ENCODE measurements at regions not wholly inside any gene's neighbourhood (a gene's known extent, or its start where the extent isn't known, plus 50 kb on each side); places are given as distances from the start of the nearest gene placed in this dataset.
"Not testable (repeated sequence)": the region's sequence is repeated elsewhere in the genome, so short reads cannot be mapped to it uniquely, and the experiment has no call there.

DNA sequence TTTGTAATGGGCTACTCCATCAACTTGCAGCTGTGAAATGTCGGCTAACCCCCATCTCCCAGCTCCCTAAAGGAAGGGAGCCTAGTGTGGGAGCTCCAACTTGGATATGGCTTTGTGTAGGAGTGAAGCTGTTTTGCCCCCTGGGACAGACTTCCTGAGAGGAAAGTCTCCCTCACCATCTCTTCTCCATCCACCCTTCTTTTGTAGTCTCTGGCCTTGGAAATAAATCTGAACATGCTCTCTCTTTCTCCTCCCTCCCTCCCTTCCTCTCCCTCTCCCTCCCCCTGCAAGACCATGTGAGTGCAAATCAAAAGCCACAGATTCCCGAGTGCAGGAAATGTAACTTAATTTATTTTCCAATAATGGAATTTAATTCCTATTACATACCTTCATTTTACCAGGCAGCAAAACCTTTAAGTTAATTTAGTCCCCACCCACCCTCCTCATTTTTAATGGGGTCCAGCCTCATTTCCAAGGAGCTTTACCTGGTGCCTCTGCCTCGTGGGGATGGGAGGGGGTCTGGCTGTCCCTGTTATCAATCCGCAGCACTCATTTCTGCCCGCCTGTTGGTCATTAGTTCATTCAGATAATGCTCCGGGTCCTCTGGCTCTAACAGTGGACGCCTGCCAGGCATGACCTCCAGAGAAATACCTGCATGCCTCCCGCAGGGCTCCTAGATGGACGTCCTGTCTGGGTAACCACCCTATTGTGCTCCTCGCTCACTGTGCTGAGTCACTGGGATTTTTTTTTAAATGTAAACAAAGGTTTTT, 122.9 kb upstream of the TAF11L2 start:
- DNase-seq (no peak), ATAC-seq (ENCODE audit: low read depth) (no peak)
- Histone ChIP-seq H3K9me3 (ENCODE audit: control extremely low read depth in 1 of 3, control insufficient read depth in 2 of 3, insufficient read depth in 1 of 3, low read length in 2 of 3) (no peaks in the 10 kb centered on the region), H3K79me2 (ENCODE audit: control insufficient read depth, insufficient read depth, low read length) (no peaks in the 10 kb centered on the region), H4K20me1 (ENCODE audit: control insufficient read depth, insufficient read depth, low read length, poor library complexity, severe bottlenecking) (no peaks in the 10 kb centered on the region), H3K36me3 (replicated peaks in 1 of 2; ENCODE audit: control extremely low read depth in 1 of 2, control insufficient read depth in 1 of 2, extremely low read depth in 1 of 2, insufficient read depth in 2 of 2, low read length in 1 of 2) (no peaks in the 10 kb centered on the region), H3K27me3 (replicated peaks in 1 of 4; ENCODE audit: control extremely low read depth in 1 of 4, control insufficient read depth in 3 of 4, insufficient read depth in 4 of 4, low read length in 3 of 4) (no peaks in the 10 kb centered on the region), H3K4me3 (ENCODE audit: control extremely low read depth in 1 of 5, extremely low read depth in 1 of 5, insufficient read depth in 1 of 5, low read depth in 2 of 5, low read length in 4 of 5) (no peak overlapping the region), H3K27ac (ENCODE audit: low read length in 2 of 2) (no peak overlapping the region), H3K4me2 (replicated peaks; ENCODE audit: low read depth, low read length, poor library complexity, severe bottlenecking) (no peak overlapping the region), H3K9ac (ENCODE audit: low read length) (no peak overlapping the region), H3K4me1 (ENCODE audit: control insufficient read depth in 2 of 2, insufficient read depth in 2 of 2, low read length in 2 of 2) (peaks cover 5 to 11% of the 10 kb centered on the region in 2 donors), H2AFZ (ENCODE audit: insufficient read depth, low read depth, low read length, poor library complexity, severe bottlenecking) (no peak overlapping the region)
- Mint-ChIP-seq H3K27ac (no peak overlapping the region), H3K27me3 (no peaks in the 10 kb centered on the region), H3K4me1 (peaks cover 11% of the 10 kb centered on the region), H3K9me3 (ENCODE audit: insufficient read depth) (no peaks in the 10 kb centered on the region), H3K4me3 (no peak overlapping the region)
- ChIA-PET CTCF (no interaction called here), POLR2A (no interaction called here)
- TF ChIP-seq, protein P1, sequence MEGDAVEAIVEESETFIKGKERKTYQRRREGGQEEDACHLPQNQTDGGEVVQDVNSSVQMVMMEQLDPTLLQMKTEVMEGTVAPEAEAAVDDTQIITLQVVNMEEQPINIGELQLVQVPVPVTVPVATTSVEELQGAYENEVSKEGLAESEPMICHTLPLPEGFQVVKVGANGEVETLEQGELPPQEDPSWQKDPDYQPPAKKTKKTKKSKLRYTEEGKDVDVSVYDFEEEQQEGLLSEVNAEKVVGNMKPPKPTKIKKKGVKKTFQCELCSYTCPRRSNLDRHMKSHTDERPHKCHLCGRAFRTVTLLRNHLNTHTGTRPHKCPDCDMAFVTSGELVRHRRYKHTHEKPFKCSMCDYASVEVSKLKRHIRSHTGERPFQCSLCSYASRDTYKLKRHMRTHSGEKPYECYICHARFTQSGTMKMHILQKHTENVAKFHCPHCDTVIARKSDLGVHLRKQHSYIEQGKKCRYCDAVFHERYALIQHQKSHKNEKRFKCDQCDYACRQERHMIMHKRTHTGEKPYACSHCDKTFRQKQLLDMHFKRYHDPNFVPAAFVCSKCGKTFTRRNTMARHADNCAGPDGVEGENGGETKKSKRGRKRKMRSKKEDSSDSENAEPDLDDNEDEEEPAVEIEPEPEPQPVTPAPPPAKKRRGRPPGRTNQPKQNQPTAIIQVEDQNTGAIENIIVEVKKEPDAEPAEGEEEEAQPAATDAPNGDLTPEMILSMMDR (IDR thresholded peaks at IDR 0.05), result no peak
- TF ChIP-seq EZH2 (IDR thresholded peaks at IDR 0.05; ENCODE audit: borderline replicate concordance, insufficient read depth, low read depth, low read length, poor library complexity, severe bottlenecking), result no peak
- WGBS (ENCODE audit: insufficient coverage), result 95% methylated on average over 6 of the region's 10 CpGs
- intact Hi-C loops (cut with micrococcal nuclease), result no loop called here

DNA sequence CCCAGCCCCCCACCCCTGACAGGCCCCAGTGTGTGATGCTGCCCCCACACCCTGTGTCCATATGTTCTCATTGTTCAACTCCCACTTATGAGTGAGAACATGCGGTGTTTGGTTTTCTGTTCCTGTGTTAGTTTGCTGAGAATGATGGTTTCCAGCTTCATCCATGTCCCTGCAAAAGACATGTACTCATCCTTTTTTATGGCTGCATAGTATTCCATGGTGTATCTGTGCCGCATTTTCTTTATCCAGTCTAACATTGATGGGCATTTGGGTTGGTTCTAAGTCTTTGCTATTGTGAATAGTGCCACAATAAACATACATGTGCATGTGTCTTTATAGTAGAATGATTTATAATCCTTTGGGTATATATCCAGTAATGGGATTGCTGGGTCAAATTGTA, 122.1 kb upstream of the TAF11L2 start:
- CTCF ChIA-PET; H3K27me3 Mint-ChIP-seq; H3K9ac ChIP-seq (ENCODE audit: low read length); H3K4me3 Mint-ChIP-seq; H3K4me3 ChIP-seq (ENCODE audit: control extremely low read depth in 1 of 5, extremely low read depth in 1 of 5, insufficient read depth in 1 of 5, low read depth in 2 of 5, low read length in 4 of 5); intact Hi-C loops (cut with micrococcal nuclease); H3K79me2 ChIP-seq (ENCODE audit: control insufficient read depth, insufficient read depth, low read length); H3K9me3 Mint-ChIP-seq (ENCODE audit: insufficient read depth); H4K20me1 ChIP-seq (ENCODE audit: control insufficient read depth, insufficient read depth, low read length, poor library complexity, severe bottlenecking); H3K27me3 ChIP-seq (replicated peaks in 1 of 4; ENCODE audit: control extremely low read depth in 1 of 4, control insufficient read depth in 3 of 4, insufficient read depth in 4 of 4, low read length in 3 of 4); H3K9me3 ChIP-seq (ENCODE audit: control extremely low read depth in 1 of 3, control insufficient read depth in 2 of 3, insufficient read depth in 1 of 3, low read length in 2 of 3); H3K27ac ChIP-seq (ENCODE audit: low read length in 2 of 2); H2AFZ ChIP-seq (ENCODE audit: insufficient read depth, low read depth, low read length, poor library complexity, severe bottlenecking); DNase-seq; ATAC-seq (ENCODE audit: low read depth); H3K36me3 ChIP-seq (replicated peaks in 1 of 2; ENCODE audit: control extremely low read depth in 1 of 2, control insufficient read depth in 1 of 2, extremely low read depth in 1 of 2, insufficient read depth in 2 of 2, low read length in 1 of 2); POLR2A ChIA-PET; H3K4me2 ChIP-seq (replicated peaks; ENCODE audit: low read depth, low read length, poor library complexity, severe bottlenecking): not testable (repeated sequence)
- peaks cover 5 to 11% of the 10 kb centered on the region in 2 donors for H3K4me1 ChIP-seq (ENCODE audit: control insufficient read depth in 2 of 2, insufficient read depth in 2 of 2, low read length in 2 of 2)
- peak overlapping the region; percentile 26 for H3K27ac Mint-ChIP-seq
- WGBS (ENCODE audit: insufficient coverage), result no CpG with 5 or more reads among the region's 2 CpGs
- peaks cover 11% of the 10 kb centered on the region for H3K4me1 Mint-ChIP-seq

Data from B cell (primary cell).